Right lobe of liver (tissue), 4 donors: ENCODE measurements at regions not wholly inside any gene's neighbourhood (a gene's known extent, or its start where the extent isn't known, plus 50 kb on each side); places are given as distances from the start of the nearest gene placed in this dataset.

ENCODE experiments used
- CTCF ChIP-seq, 4 donors: fragments of 200-600 bp in 3 of 4; fragments of 450-650 bp in 1 of 4; IDR thresholded peaks; one replicate each; pipeline versions ENCODE4 v1.5.1 to v1.8.0; 2016 to 2022; ENCODE audit warnings: antibody characterized with exemption in 4 of 4, mild to moderate bottlenecking in 2 of 4
- POLR2A ChIP-seq: fragments of 450-650 bp; IDR thresholded peaks from one replicate; pipeline ENCODE4 v1.6.1; 2017; ENCODE audit warnings: antibody characterized with exemption, mild to moderate bottlenecking
- donor health status: DM: no; HTN: no; CAD: no.
- donor health status: DM: no; HTN: no; CAD: no.
- donor health status: DM: no; HTN: yes; CAD: no.

DNA sequence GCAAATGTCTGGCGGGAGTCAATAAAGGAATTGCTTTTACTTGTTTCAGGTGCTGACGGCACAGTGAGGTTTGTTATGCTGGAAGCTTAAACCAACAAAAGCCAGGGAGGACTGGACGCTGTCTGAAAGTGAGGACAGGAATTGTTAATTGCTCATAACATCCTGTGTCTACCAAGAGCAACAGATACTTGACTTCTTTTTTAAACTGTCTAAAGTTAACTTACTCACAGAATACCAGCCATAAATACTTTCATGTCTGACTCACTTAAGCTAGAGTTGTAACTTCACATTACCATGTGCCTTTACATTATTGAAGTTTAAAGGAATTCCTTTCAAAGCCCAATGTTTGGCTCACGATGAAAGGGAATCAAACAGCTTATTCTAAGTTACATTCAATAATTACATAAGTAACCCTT is 252.7 kb upstream of the SHH start:
- TF ChIP-seq CTCF (IDR thresholded peaks at IDR 0.05) (no peak), POLR2A (no peak)
